K562 (cell line): ENCODE measurements at regions not wholly inside any gene's neighbourhood (a gene's known extent, or its start where the extent isn't known, plus 50 kb on each side); places are given as distances from the start of the nearest gene placed in this dataset.

Experiments
- CEBPB ChIP-seq: fragments of 450-650 bp; IDR thresholded peaks from 2 replicates; pipeline ENCODE4 v1.6.1; 2016; ENCODE audit warnings: missing genetic modification characterization, missing compliant biosample characterization
- CHCHD3 ChIP-seq: fragments of 250-450 bp; sonication (Bioruptor Pico); IDR thresholded peaks from 2 replicates; pipeline ENCODE4 v2.1.2; 2022; ENCODE audit warnings: mild to moderate bottlenecking
- POLR2AphosphoS5 ChIP-seq: IDR thresholded peaks from 2 replicates; pipeline ENCODE4 v1.6.1; 2011; ENCODE audit warnings: mild to moderate bottlenecking, low read depth, low read length, moderate library complexity; ENCODE audit not compliant: control insufficient read depth, insufficient read depth
- TF ChIP-seq, protein P1 (sequence below), 2 experiments: fragments of 450-650 bp in 1 of 2; sonication (generic) in 1 of 2; formaldehyde crosslinking in 1 of 2; IDR thresholded peaks in 1 of 2; conservative IDR thresholded peaks in 1 of 2; 2 replicates each; pipeline versions ENCODE4 v1.6.1 to v1.8.1; 2016 to 2023; ENCODE audit warnings: mild to moderate bottlenecking in 2 of 2, moderate library complexity in 2 of 2, inconsistent platforms in 1 of 2, missing genetic modification reagents in 1 of 2
- TF ChIP-seq, protein P2 (sequence below), 3 experiments: IDR thresholded peaks in 2 of 3; conservative IDR thresholded peaks in 1 of 3; 2 replicates each; pipeline ENCODE4 v1.5.1; 2011 to 2012; ENCODE audit warnings: low read length in 3 of 3, mild to moderate bottlenecking in 3 of 3, control low read depth in 2 of 3, improper control_type of control experiment in 1 of 3, inconsistent platforms in 1 of 3, low read depth in 1 of 3, mixed read lengths in 1 of 3, moderate library complexity in 1 of 3; ENCODE audit not compliant: insufficient read depth in 2 of 3
- TF ChIP-seq, protein P3 (sequence below): sonication (generic); formaldehyde crosslinking; IDR thresholded peaks from 2 replicates; pipeline ENCODE4 v1.5.0; 2020; ENCODE audit warnings: missing genetic modification reagents

DNA sequence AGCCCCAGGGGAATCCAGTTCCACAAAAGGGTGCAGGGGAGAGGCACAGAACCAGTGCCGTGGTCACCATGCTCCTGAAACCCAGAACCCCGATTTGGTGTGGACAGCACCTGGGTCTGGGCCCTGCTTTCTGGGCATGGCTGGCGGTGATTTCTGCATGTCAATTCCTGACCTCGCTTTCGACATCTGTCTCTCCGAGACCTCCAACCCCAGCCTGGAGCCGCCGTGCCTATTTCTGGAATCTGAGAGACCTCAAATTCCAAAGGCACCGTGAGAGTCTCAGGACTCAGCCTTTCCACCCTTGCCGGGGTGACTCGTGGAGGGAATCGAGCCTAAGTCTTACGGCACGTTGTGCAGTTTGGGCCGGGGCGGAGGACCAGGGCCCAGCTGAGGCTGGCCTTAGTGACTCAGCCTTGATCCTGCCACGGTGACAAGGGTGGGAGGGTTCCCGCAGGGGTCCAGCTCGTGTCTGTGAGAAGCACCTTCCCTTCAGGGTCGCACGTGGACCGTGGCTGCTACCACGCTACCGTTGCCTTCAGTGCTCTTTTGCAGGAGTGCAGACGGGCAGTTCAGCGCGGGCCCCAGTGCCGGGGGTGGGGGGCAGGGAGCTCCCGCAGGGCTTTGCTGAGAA is 133.7 kb downstream of the PXDC1 start:
- TF ChIP-seq, protein P1, sequence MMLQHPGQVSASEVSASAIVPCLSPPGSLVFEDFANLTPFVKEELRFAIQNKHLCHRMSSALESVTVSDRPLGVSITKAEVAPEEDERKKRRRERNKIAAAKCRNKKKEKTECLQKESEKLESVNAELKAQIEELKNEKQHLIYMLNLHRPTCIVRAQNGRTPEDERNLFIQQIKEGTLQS (IDR thresholded peaks at IDR 0.05): no peak
- TF ChIP-seq, protein P1 (CRISPR knock-in tag; conservative IDR thresholded peaks at IDR 0.05): no peak
- no peak for TF ChIP-seq CHCHD3 (CRISPR knock-in tag)
- TF ChIP-seq, protein P2, sequence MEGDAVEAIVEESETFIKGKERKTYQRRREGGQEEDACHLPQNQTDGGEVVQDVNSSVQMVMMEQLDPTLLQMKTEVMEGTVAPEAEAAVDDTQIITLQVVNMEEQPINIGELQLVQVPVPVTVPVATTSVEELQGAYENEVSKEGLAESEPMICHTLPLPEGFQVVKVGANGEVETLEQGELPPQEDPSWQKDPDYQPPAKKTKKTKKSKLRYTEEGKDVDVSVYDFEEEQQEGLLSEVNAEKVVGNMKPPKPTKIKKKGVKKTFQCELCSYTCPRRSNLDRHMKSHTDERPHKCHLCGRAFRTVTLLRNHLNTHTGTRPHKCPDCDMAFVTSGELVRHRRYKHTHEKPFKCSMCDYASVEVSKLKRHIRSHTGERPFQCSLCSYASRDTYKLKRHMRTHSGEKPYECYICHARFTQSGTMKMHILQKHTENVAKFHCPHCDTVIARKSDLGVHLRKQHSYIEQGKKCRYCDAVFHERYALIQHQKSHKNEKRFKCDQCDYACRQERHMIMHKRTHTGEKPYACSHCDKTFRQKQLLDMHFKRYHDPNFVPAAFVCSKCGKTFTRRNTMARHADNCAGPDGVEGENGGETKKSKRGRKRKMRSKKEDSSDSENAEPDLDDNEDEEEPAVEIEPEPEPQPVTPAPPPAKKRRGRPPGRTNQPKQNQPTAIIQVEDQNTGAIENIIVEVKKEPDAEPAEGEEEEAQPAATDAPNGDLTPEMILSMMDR (IDR thresholded peaks at IDR 0.05 in 2 of 3, conservative IDR thresholded peaks at IDR 0.05 in 1 of 3; ENCODE audit: insufficient read depth in 2 of 3, low read depth in 1 of 3, low read length in 3 of 3): no peak
- TF ChIP-seq, protein P3, sequence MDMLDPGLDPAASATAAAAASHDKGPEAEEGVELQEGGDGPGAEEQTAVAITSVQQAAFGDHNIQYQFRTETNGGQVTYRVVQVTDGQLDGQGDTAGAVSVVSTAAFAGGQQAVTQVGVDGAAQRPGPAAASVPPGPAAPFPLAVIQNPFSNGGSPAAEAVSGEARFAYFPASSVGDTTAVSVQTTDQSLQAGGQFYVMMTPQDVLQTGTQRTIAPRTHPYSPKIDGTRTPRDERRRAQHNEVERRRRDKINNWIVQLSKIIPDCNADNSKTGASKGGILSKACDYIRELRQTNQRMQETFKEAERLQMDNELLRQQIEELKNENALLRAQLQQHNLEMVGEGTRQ (CRISPR knock-in tag): no peak
- TF ChIP-seq CEBPB: no peak
- TF ChIP-seq POLR2AphosphoS5: no peak
